ENCODE measurements at regions not wholly inside any gene's neighbourhood (a gene's known extent, or its start where the extent isn't known, plus 50 kb on each side); places are given as distances from the start of the nearest gene placed in this dataset.

DNA sequence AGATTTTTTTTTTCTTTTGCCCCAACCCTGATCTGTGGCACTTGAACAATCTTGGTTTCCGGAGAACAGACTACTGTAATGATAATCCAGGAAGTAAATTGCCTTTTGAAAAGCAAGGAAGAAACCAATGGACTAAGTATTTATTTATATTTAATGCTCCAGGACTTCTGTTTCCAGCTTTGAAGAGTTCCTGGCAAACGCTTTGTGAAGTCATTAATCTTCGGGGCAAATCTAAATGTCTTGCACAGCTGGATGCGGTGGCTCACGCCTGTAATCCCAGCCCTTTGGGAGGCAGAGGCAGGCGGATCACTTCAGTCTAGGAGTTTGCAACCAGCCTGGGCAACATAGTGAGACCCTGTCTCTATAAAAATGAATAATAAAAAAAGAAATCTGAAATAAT, 135.1 kb upstream of the GATA6 start:
- POLR2A ChIA-PET = no interaction called here
- H3K4me3 ChIP-seq (ENCODE audit: low read depth, low read length) = no peak overlapping the region
- CTCF ChIA-PET = no interaction called here
- DNase-seq (ENCODE audit: low read depth, low spot score) = no peak
- TF ChIP-seq, protein P1, sequence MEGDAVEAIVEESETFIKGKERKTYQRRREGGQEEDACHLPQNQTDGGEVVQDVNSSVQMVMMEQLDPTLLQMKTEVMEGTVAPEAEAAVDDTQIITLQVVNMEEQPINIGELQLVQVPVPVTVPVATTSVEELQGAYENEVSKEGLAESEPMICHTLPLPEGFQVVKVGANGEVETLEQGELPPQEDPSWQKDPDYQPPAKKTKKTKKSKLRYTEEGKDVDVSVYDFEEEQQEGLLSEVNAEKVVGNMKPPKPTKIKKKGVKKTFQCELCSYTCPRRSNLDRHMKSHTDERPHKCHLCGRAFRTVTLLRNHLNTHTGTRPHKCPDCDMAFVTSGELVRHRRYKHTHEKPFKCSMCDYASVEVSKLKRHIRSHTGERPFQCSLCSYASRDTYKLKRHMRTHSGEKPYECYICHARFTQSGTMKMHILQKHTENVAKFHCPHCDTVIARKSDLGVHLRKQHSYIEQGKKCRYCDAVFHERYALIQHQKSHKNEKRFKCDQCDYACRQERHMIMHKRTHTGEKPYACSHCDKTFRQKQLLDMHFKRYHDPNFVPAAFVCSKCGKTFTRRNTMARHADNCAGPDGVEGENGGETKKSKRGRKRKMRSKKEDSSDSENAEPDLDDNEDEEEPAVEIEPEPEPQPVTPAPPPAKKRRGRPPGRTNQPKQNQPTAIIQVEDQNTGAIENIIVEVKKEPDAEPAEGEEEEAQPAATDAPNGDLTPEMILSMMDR (IDR thresholded peaks at IDR 0.05; ENCODE audit: insufficient read depth, low read length, missing control alignments) = no peak

DNA sequence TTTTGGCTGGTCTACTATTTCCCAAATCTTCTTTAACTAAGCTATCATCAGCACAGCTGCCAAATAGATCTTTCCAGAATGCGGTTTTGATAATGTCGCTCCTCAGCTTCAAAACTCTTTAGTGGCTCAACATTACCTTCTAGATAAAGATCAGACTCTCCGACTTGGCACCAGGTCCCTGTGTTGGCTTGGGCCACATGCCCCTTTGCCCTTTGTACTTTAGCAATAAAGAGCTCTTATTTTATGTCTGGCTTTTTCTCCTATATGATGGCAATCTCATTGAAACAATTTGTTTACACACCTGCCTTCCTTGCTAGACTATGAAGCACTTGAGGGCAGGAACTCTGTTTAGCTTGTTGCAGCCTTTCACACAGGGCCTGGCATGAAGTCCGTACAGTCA, 128.9 kb upstream of the GATA6 start:
- TF ChIP-seq, protein P1 (IDR thresholded peaks at IDR 0.05; ENCODE audit: insufficient read depth, low read length, missing control alignments) = no peak
- no peak for DNase-seq (ENCODE audit: low read depth, low spot score)
- CTCF ChIA-PET = no interaction called here
- H3K4me3 ChIP-seq (ENCODE audit: low read depth, low read length) = no peak overlapping the region
- POLR2A ChIA-PET = interaction anchor here (1.4 kb wide), 1 partner anchor 11 kb away, joined by 4 read pairs; no protein-coding TSS in a partner anchor

DNA sequence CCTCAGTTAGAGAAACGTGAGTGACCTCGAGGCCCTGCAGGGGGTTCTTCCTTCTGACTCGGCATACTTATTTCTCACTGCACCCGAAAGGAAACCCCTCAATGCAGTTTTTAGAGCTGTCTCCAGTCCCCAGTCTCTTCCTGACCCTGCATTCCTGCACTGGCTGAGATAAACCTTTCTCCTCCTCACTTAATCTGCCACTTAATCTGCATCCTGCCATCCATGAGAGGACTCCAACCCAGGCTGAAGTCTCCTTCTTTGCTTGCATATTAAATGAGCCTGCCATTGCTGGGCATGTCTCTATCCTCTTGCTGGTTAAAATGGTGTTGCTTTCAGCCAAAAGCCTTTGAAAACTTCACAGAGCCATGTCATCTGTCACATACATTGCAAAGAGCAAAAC, 125.6 kb upstream of the GATA6 start:
- no peak for DNase-seq (ENCODE audit: low read depth, low spot score)
- CTCF ChIA-PET = interaction anchor here (1.0 kb wide), 1 partner anchor 47 kb away, joined by 3 read pairs; no protein-coding TSS in a partner anchor
- POLR2A ChIA-PET = no interaction called here

DNA sequence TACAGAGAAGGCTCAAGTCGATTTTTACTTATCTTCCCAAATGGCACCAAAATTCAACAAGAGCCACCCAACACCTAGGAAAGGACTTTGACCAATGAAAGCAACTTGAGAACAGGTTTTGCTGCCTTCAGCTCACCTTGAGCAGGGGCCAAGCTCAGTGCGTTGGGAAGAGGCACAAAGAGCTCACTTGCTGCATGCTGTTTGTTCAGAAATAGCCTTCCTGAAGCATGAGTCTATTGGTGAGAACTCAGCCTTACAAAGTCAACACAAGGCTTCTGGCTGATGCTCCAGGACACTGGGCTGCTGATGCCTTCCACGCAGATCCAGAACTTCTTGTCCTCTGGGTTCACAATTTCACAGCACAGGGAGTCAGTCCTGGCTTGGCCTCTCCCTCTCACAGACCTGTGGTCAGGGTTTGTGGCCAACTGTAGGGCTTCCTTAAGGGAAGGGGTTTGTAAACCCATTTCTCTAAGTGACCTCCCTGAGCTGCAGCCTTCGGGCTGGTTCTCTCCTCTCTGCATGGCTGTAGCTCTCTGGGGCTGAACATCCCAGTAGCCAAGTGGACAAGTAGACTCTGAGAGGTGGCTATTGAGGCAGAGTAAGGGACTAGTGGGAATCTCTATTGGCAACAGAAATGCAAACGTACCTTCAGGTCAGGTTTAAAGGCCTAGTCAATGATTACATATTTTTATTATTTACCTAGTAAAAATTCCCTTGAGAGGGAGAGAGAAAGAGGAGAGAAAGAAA, 124.7 kb upstream of the GATA6 start:
- H3K4me3 ChIP-seq (ENCODE audit: low read depth, low read length) = no peak overlapping the region
- no peak for DNase-seq (ENCODE audit: low read depth, low spot score)
- TF ChIP-seq, protein P1 (IDR thresholded peaks at IDR 0.05; ENCODE audit: insufficient read depth, low read length, missing control alignments) = no peak
- ChIA-PET CTCF (no interaction called here), POLR2A (no interaction called here)

More for the DNA sequence above, 125.6 kb upstream of the GATA6 start:
- TF ChIP-seq, protein P1 (IDR thresholded peaks at IDR 0.05; ENCODE audit: insufficient read depth, low read length, missing control alignments) = no peak
- no peak overlapping the region for H3K4me3 ChIP-seq (ENCODE audit: low read depth, low read length)

DNA sequence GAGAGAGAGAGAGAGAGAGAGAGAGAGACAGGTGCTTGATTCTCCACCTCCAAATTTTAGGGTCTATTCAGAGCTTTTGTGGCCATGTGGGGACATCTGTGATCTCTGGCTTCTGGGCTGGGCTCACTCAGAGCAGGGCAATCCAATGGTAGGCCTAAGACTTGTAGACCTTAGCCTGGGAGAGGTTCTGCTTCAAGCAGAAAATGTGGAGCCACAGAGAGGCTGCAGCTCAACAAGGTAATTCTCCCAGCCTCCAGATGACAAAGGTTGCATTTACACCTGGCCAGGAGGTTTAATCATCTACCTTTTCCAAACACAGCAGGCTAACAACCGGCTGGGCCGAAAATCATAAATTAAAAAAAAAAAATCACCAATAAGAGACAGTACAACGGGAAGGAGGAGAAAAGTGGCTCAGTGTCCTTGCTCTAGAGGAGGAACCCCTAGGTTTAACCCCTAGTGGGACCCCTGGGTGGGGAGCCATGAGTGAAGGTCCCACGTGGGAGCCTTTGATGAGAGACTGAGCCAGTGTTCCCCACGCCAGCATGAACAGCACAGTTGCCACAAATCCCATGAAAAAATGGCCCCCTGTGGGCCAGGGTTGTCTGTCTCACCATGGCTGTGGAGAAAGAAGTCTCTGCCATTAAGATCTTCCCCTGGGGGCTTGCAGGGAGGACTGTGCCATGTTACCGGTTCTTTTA, 124.0 kb upstream of the GATA6 start:
- no peak overlapping the region for H3K4me3 ChIP-seq (ENCODE audit: low read depth, low read length)
- CTCF ChIA-PET = interaction anchor here (0.6 kb wide), 1 partner anchor 97 kb away, joined by 3 read pairs; no protein-coding TSS in a partner anchor
- DNase-seq (ENCODE audit: low read depth, low spot score) = no peak
- POLR2A ChIA-PET = no interaction called here
- TF ChIP-seq, protein P1 (IDR thresholded peaks at IDR 0.05; ENCODE audit: insufficient read depth, low read length, missing control alignments) = no peak

DNA sequence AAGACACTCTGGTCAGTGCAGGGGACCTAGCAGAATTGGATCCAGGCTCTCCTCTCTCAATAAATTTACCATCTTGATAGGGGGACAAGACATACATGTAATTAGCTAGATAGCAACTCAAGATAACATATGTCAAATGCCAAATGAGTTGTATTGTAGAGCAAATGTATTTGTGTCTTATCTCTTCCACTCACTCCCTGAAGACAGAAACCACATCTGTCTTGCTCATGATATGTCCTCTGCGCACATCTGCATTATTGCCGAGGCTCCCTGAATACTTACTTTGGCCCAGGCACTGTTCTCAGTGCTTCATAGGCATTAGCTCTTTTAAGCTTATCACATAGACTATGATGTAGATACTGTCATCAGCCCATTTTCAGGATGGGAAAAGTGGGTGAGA, 122.9 kb upstream of the GATA6 start:
- POLR2A ChIA-PET = no interaction called here
- CTCF ChIA-PET = no interaction called here

More for the DNA sequence above, 122.9 kb upstream of the GATA6 start:
- no peak for DNase-seq (ENCODE audit: low read depth, low spot score)
- TF ChIP-seq, protein P1 (IDR thresholded peaks at IDR 0.05; ENCODE audit: insufficient read depth, low read length, missing control alignments) = no peak
- H3K4me3 ChIP-seq (ENCODE audit: low read depth, low read length) = no peak overlapping the region

Data from AG04449 (cell line).